ENCODE measurements at regions not wholly inside any gene's neighbourhood (a gene's known extent, or its start where the extent isn't known, plus 50 kb on each side); places are given as distances from the start of the nearest gene placed in this dataset.

- no peak overlapping the region for H3K4me3 ChIP-seq (replicated peaks in 1 of 3; ENCODE audit: insufficient read depth in 1 of 3, low read depth in 2 of 3, low read length in 3 of 3)
- H4K20me1 ChIP-seq (ENCODE audit: insufficient read depth, low read length) = no peaks in the 10 kb centered on the region
- H3K36me3 ChIP-seq (replicated peaks in 1 of 2; ENCODE audit: control insufficient read depth in 1 of 2, insufficient read depth in 2 of 2, low read length in 2 of 2) = no peaks in the 10 kb centered on the region
- intact Hi-C loops (cut with micrococcal nuclease; ENCODE audit: unreplicated experiment) = no loop called here
- H3K79me2 ChIP-seq (ENCODE audit: insufficient read depth, low read length) = no peaks in the 10 kb centered on the region
- H3K27me3 ChIP-seq (ENCODE audit: control insufficient read depth in 1 of 2, insufficient read depth in 2 of 2, low read length in 2 of 2) = peaks cover 0 to 5% of the 10 kb centered on the region in 2 experiments; a peak in 2 of 5 replicates
- no peak overlapping the region for H2AFZ ChIP-seq (ENCODE audit: low read length)
- CTCF ChIA-PET (ENCODE audit: low intra/inter-chr PET ratio, low total read pairs) = no interaction called here
- H3K4me2 ChIP-seq (ENCODE audit: low read depth, low read length) = no peak overlapping the region
- POLR2A ChIA-PET = no interaction called here
- no peaks in the 10 kb centered on the region for H3K4me1 ChIP-seq (ENCODE audit: insufficient read depth, low read length)
- TF ChIP-seq ZNF138 (CRISPR knock-in tag; IDR thresholded peaks at IDR 0.05; ENCODE audit: low read depth) (no peak), STAG1 (CRISPR knock-in tag; IDR thresholded peaks at IDR 0.05) (0 out of 2 replicates have a peak, but pooled peaks have one; percentile 17), ZNF580 (CRISPR knock-in tag; IDR thresholded peaks at IDR 0.05; ENCODE audit: borderline replicate concordance, low read depth) (no peak), ZNF512 (CRISPR knock-in tag; IDR thresholded peaks at IDR 0.05) (no peak), CTCF (CRISPR knock-in tag; IDR thresholded peaks at IDR 0.05) (0 out of 2 replicates have a peak, but pooled peaks have one; percentile 29)
- FAIRE-seq (no peak), DNase-seq (ENCODE audit: low spot score) (no peak), ATAC-seq (no peak)
- H3K27ac ChIP-seq (ENCODE audit: extremely low read length, insufficient read depth, low read length) = no peak overlapping the region
- H3K9ac ChIP-seq (ENCODE audit: insufficient read depth, low read depth, low read length) = no peak overlapping the region
- H3K9me3 ChIP-seq (ENCODE audit: low read length) = peaks cover 5% of the 10 kb centered on the region; the same call in 1 of the 2 replicates
- WGBS (ENCODE audit: low lambda C conversion rate) = 26% methylated on average over 10 of the region's 10 CpGs
- BruUV-seq (replicated peaks) = no TSS peak
- in situ Hi-C loops (cut with HindIII; ENCODE audit: extremely low pct_ligation_motif_present, low pct_unique_long_range_greater_than_20kb) = no loop called here
Observed at GRCh38 chr16:5412731-5413130, 315.1 kb upstream of the EEF2KMT start.

Measured in HepG2 (cell line).